Liver (tissue), 3 donors: ENCODE measurements at regions not wholly inside any gene's neighbourhood (a gene's known extent, or its start where the extent isn't known, plus 50 kb on each side); places are given as distances from the start of the nearest gene placed in this dataset.

Experiments
- ATF3 ChIP-seq: IDR thresholded peaks from 2 replicates; pipeline ENCODE4 v1.6.1; 2016; ENCODE audit warnings: antibody characterized with exemption
- EGR1 ChIP-seq, 2 donors: IDR thresholded peaks; 2 replicates each; pipeline ENCODE4 v1.6.1; 2016 to 2018; ENCODE audit warnings: antibody characterized with exemption in 2 of 2, low read depth in 2 of 2
- FOXA1 ChIP-seq: IDR thresholded peaks from 2 replicates; pipeline ENCODE4 v1.6.1; 2016; ENCODE audit warnings: antibody characterized with exemption
- GABPA ChIP-seq, 2 donors: IDR thresholded peaks in 1 of 2; conservative IDR thresholded peaks in 1 of 2; 2 replicates each; pipeline ENCODE4 v1.6.1; 2016; ENCODE audit warnings: antibody characterized with exemption in 2 of 2, mild to moderate bottlenecking in 1 of 2, moderate library complexity in 1 of 2
- JUND ChIP-seq, 2 donors: IDR thresholded peaks; 2 replicates each; pipeline ENCODE4 v1.6.1; 2016; ENCODE audit warnings: antibody characterized with exemption in 2 of 2
- RAD21 ChIP-seq, 2 donors: IDR thresholded peaks; 2 replicates each; pipeline ENCODE4 v1.6.1; 2016; ENCODE audit warnings: antibody characterized with exemption in 2 of 2, mild to moderate bottlenecking in 2 of 2
- RXRA ChIP-seq, 2 donors: IDR thresholded peaks; 2 replicates each; pipeline ENCODE4 v1.6.1; 2017 to 2018; ENCODE audit warnings: antibody characterized with exemption in 2 of 2, mild to moderate bottlenecking in 1 of 2
- SP1 ChIP-seq: IDR thresholded peaks from 2 replicates; pipeline ENCODE4 v1.6.1; 2018; ENCODE audit warnings: antibody characterized with exemption, mild to moderate bottlenecking
- TAF1 ChIP-seq: conservative IDR thresholded peaks from 2 replicates; pipeline ENCODE4 v1.6.1; 2016; ENCODE audit warnings: antibody characterized with exemption, mild to moderate bottlenecking
- YY1 ChIP-seq: IDR thresholded peaks from 2 replicates; pipeline ENCODE4 v1.6.1; 2016; ENCODE audit warnings: antibody characterized with exemption, mild to moderate bottlenecking
- TF ChIP-seq, protein P1 (sequence below): fragments of 150-350 bp; IDR thresholded peaks from 2 replicates; pipeline ENCODE4 v1.5.1; 2017; ENCODE audit warnings: improper control_type of control experiment, low read depth, low read length; ENCODE audit not compliant: missing input control
- TF ChIP-seq, protein P2 (sequence below): IDR thresholded peaks from 2 replicates; pipeline ENCODE4 v1.6.1; 2016; ENCODE audit warnings: antibody characterized with exemption
- TF ChIP-seq, protein P3 (sequence below): IDR thresholded peaks from 2 replicates; pipeline ENCODE4 v1.6.1; 2016; ENCODE audit warnings: antibody characterized with exemption
- donor health status: healthy.
- donor health status: healthy.

DNA sequence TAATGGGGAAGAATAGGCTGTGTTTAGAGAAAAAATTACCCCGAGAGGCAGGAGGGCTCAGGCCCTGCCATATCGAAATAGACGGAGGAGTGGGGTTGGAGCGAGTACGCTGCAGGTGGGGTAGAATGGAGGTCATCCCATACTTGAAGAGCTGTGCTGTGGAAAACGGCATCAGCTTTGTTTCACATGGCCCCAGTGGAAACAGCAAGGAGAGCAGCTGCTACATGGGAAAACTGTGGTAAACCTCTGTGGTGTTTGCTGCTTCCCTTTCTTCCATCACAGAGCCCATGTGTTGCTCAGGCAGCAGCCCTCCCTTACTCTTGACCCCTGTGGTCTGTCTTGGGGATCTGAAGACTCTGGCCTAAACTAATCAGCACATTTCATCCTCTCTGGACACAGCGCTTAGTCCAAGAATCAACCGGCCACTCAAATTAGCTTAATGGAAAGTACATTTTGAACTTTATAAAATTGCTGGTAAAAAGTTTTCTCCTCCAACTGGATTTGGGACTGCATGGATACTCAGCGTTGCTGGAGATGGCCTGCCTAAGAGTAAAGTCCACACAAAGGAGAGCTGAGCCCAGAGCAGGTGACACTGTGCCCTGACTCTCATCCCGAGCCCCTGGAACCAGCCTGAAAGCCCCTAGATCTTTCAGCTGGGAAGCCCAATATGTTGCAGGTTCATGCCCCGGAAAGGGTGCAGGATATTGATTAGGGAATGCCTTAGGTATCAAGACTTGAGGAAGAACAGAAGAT, 127.1 kb upstream of the GADD45A start:
- TF ChIP-seq, protein P1, sequence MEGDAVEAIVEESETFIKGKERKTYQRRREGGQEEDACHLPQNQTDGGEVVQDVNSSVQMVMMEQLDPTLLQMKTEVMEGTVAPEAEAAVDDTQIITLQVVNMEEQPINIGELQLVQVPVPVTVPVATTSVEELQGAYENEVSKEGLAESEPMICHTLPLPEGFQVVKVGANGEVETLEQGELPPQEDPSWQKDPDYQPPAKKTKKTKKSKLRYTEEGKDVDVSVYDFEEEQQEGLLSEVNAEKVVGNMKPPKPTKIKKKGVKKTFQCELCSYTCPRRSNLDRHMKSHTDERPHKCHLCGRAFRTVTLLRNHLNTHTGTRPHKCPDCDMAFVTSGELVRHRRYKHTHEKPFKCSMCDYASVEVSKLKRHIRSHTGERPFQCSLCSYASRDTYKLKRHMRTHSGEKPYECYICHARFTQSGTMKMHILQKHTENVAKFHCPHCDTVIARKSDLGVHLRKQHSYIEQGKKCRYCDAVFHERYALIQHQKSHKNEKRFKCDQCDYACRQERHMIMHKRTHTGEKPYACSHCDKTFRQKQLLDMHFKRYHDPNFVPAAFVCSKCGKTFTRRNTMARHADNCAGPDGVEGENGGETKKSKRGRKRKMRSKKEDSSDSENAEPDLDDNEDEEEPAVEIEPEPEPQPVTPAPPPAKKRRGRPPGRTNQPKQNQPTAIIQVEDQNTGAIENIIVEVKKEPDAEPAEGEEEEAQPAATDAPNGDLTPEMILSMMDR, result no peak
- TF ChIP-seq JUND (IDR thresholded peaks at IDR 0.05) (no peak), RXRA (IDR thresholded peaks at IDR 0.05) (no peak), GABPA (IDR thresholded peaks at IDR 0.05 in 1 of 2, conservative IDR thresholded peaks at IDR 0.05 in 1 of 2) (no peak), RAD21 (IDR thresholded peaks at IDR 0.05) (no peak), EGR1 (IDR thresholded peaks at IDR 0.05; ENCODE audit: low read depth in 2 of 2) (no peak), YY1 (peak; percentile 16), SP1 (peak; percentile 64), TAF1 (no peak), FOXA1 (no peak), ATF3 (no peak)
- TF ChIP-seq, protein P2, sequence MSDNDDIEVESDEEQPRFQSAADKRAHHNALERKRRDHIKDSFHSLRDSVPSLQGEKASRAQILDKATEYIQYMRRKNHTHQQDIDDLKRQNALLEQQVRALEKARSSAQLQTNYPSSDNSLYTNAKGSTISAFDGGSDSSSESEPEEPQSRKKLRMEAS, result no peak
- TF ChIP-seq, protein P3, sequence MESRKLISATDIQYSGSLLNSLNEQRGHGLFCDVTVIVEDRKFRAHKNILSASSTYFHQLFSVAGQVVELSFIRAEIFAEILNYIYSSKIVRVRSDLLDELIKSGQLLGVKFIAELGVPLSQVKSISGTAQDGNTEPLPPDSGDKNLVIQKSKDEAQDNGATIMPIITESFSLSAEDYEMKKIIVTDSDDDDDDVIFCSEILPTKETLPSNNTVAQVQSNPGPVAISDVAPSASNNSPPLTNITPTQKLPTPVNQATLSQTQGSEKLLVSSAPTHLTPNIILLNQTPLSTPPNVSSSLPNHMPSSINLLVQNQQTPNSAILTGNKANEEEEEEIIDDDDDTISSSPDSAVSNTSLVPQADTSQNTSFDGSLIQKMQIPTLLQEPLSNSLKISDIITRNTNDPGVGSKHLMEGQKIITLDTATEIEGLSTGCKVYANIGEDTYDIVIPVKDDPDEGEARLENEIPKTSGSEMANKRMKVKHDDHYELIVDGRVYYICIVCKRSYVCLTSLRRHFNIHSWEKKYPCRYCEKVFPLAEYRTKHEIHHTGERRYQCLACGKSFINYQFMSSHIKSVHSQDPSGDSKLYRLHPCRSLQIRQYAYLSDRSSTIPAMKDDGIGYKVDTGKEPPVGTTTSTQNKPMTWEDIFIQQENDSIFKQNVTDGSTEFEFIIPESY, result no peak
